GM12878 (cell line): ENCODE measurements at regions not wholly inside any gene's neighbourhood (a gene's known extent, or its start where the extent isn't known, plus 50 kb on each side); places are given as distances from the start of the nearest gene placed in this dataset.

ENCODE experiments used
- ATAC-seq: fragments of 200-7000 bp; cut with Tn5 transposase; 3 replicates; pipeline ENCODE4 v1.9.1; 2020; ENCODE audit warnings: mild to moderate bottlenecking, moderate library complexity
- BruUV-seq: library from RNA; stranded (reverse); fragments of 400-500 nt; replicated peaks from 2 replicates; lab custom pipeline; 2021; lab: Mats Ljungman, UMichigan
- CTCF ChIA-PET: fragments of 300-600 bp; sonication (Branson Sonifier 250); formaldehyde crosslinking; extraction: SDS; loops from one replicate; lab custom pipeline; 2021; ENCODE audit warnings: inconsistent platforms; lab: Yijun Ruan, JAX
- POLR2A ChIA-PET: fragments of 350-600 bp; formaldehyde crosslinking; extraction: SDS; loops from one replicate; lab custom pipeline; 2021; ENCODE audit warnings: inconsistent platforms; lab: Charles Lee
- RAD21 ChIA-PET: fragments of 300-600 bp; sonication (Branson Sonifier 250); formaldehyde crosslinking; loops from one replicate; lab custom pipeline; 2023; ENCODE audit warnings: antibody characterized with exemption; ENCODE audit not compliant: unreplicated experiment; lab: Charles Lee
- SMC1A ChIA-PET: fragments of 300-600 bp; sonication (Branson Sonifier 250); formaldehyde crosslinking; loops from one replicate; lab custom pipeline; 2023; ENCODE audit not compliant: unreplicated experiment, uncharacterized antibody; lab: Charles Lee
- DNase-seq: peaks from one replicate; pipeline ENCODE4 v3.0.0-alpha.2; 2011; ENCODE audit warnings: low read depth, low spot score
- FAIRE-seq: peaks from 3 replicates; lab custom pipeline; 2011; peaks lifted over from hg19 to GRCh38; lab: Jason Lieb, UNC
- H2AFZ ChIP-seq: 2 replicates; pipeline ENCODE4 v1.6.0; 2011; ENCODE audit warnings: low read depth, low read length, control low read depth; ENCODE audit not compliant: control insufficient read depth
- H3K27ac ChIP-seq: 2 replicates; pipeline ENCODE4 v1.5.1; 2011; ENCODE audit warnings: control low read depth; ENCODE audit not compliant: control insufficient read depth, insufficient read depth
- H3K27me3 ChIP-seq, 2 experiments: replicated peaks in 1 of 2; 2 replicates each; pipeline versions ENCODE4 v1.6.0 to v1.6.1; 2011; ENCODE audit warnings: low read length in 1 of 2; ENCODE audit not compliant: control insufficient read depth in 2 of 2, insufficient read depth in 2 of 2
- H3K36me3 ChIP-seq, 2 experiments: 2 replicates each; pipeline ENCODE4 v1.5.1; 2011; ENCODE audit warnings: low read length in 1 of 2; ENCODE audit not compliant: control insufficient read depth in 2 of 2, insufficient read depth in 2 of 2
- H3K4me1 ChIP-seq: 2 replicates; pipeline ENCODE4 v1.6.1; 2011; ENCODE audit warnings: mild to moderate bottlenecking, low read length, moderate library complexity, mixed read lengths; ENCODE audit not compliant: control insufficient read depth, insufficient read depth
- H3K4me2 ChIP-seq: 2 replicates; pipeline ENCODE4 v1.6.0; 2011; ENCODE audit warnings: control low read depth; ENCODE audit not compliant: control insufficient read depth, insufficient read depth
- H3K4me3 ChIP-seq: fragments of 200-600 bp; sonication (generic); 2 replicates; pipeline ENCODE4 v1.5.1; 2016
- H3K79me2 ChIP-seq: 2 replicates; pipeline ENCODE4 v1.6.0; 2011; ENCODE audit warnings: low read length; ENCODE audit not compliant: control insufficient read depth, insufficient read depth
- H3K9ac ChIP-seq: 2 replicates; pipeline ENCODE4 v1.8.0; 2011; ENCODE audit warnings: low read length, control low read depth, mixed read lengths; ENCODE audit not compliant: control insufficient read depth, insufficient read depth
- H3K9me3 ChIP-seq: replicated peaks from 3 replicates; pipeline ENCODE4 v1.5.1; 2011; ENCODE audit warnings: mild to moderate bottlenecking, low read length; ENCODE audit not compliant: control insufficient read depth, insufficient read depth
- H4K20me1 ChIP-seq: 2 replicates; pipeline ENCODE4 v1.6.0; 2011; ENCODE audit not compliant: control insufficient read depth, insufficient read depth
- ATF2 ChIP-seq: IDR thresholded peaks from 2 replicates; pipeline ENCODE4 v1.6.1; 2012; ENCODE audit warnings: low read length, inconsistent platforms
- BCL11A ChIP-seq: IDR thresholded peaks from 2 replicates; pipeline ENCODE4 v1.6.1; 2011; ENCODE audit warnings: low read depth, low read length
- CEBPB ChIP-seq, 2 experiments: fragments of 150-350 bp in 1 of 2; IDR thresholded peaks; 2 replicates each; pipeline ENCODE4 v1.6.1; 2012 to 2014; ENCODE audit warnings: low read depth in 2 of 2, low read length in 2 of 2, borderline replicate concordance in 1 of 2, inconsistent platforms in 1 of 2
- JUND ChIP-seq: IDR thresholded peaks from 2 replicates; pipeline ENCODE4 v1.6.1; 2012; ENCODE audit warnings: low read depth, mild to moderate bottlenecking, low read length, improper control_type of control experiment, moderate library complexity
- KDM1A ChIP-seq: fragments of 200-600 bp; sonication (generic); IDR thresholded peaks from 2 replicates; pipeline ENCODE4 v1.6.1; 2016; ENCODE audit warnings: borderline replicate concordance
- POLR2A ChIP-seq: IDR thresholded peaks from 2 replicates; pipeline ENCODE4 v1.6.1; 2011; ENCODE audit warnings: low read depth, mild to moderate bottlenecking, low read length
- PRDM15 ChIP-seq: fragments of 450-650 bp; formaldehyde crosslinking; IDR thresholded peaks from 2 replicates; pipeline ENCODE4 v1.4.0; 2020; ENCODE audit warnings: mild to moderate bottlenecking, moderate library complexity
- SUZ12 ChIP-seq: fragments of 200-600 bp; sonication (generic); IDR thresholded peaks from one replicate; pipeline ENCODE4 v1.6.1; 2018; ENCODE audit warnings: antibody characterized with exemption, mild to moderate bottlenecking; ENCODE audit not compliant: unreplicated experiment
- ZNF592 ChIP-seq: fragments of 450-650 bp; IDR thresholded peaks from 2 replicates; pipeline ENCODE4 v1.6.1; 2017; ENCODE audit warnings: mild to moderate bottlenecking, moderate library complexity
- WGBS: methylation state at CpG from one replicate; pipeline ENCODE4 v1.1.6; 2016; ENCODE audit warnings: low lambda C conversion rate; ENCODE audit not compliant: insufficient replicate concordance, insufficient coverage; ENCODE audit errors: missing lambda C conversion rate; 5-methylcytosine and 5-hydroxymethylcytosine counted together
- in situ Hi-C: fragments of 300-500 bp; cut with MboI; formaldehyde crosslinking; loops from 9 replicates; pipeline ENCODE4 v1.14.3; 2018; ENCODE audit warnings: mixed read lengths
- intact Hi-C: fragments of 100-400 bp; cut with micrococcal nuclease; formaldehyde crosslinking; loops from one replicate; pipeline ENCODE4 v1.14.2; 2022; ENCODE audit not compliant: unreplicated experiment

- TF ChIP-seq SUZ12 (no peak), ATF2 (no peak), BCL11A (no peak)
Measured at GRCh38 chr17:53736516-53737240, 86.0 kb upstream of the KIF2B start (continued).

- no TSS peak for BruUV-seq
- no peaks in the 10 kb centered on the region for H4K20me1 ChIP-seq
- H2AFZ ChIP-seq = no peak overlapping the region
- no peaks in the 10 kb centered on the region for H3K27me3 ChIP-seq
- H3K4me2 ChIP-seq = no peak overlapping the region
- ChIA-PET POLR2A (no interaction called here), CTCF (no interaction called here), SMC1A (no interaction called here), RAD21 (no interaction called here)
- H3K9me3 ChIP-seq = no peaks in the 10 kb centered on the region; the same call in 1 of the 3 replicates
- 0% methylated on average over 1 of the region's 1 CpG for WGBS
- FAIRE-seq (no peak), DNase-seq (no peak), ATAC-seq (no peak)
- H3K4me1 ChIP-seq = no peaks in the 10 kb centered on the region
- intact Hi-C loops = no loop called here
- no peaks in the 10 kb centered on the region for H3K79me2 ChIP-seq
- no peak overlapping the region for H3K4me3 ChIP-seq
- no peak overlapping the region for H3K27ac ChIP-seq
- no peaks in the 10 kb centered on the region for H3K36me3 ChIP-seq
- H3K9ac ChIP-seq = no peak overlapping the region
- in situ Hi-C loops = no loop called here
- TF ChIP-seq CEBPB (IDR thresholded peaks at IDR 0.05; ENCODE audit: borderline replicate concordance in 1 of 2, low read depth in 2 of 2, low read length in 2 of 2) (no peak), PRDM15 (CRISPR knock-in tag) (no peak), KDM1A (no peak), JUND (no peak), ZNF592 (no peak), POLR2A (no peak)
Measured at GRCh38 chr17:53724726-53725125, 98.0 kb upstream of the KIF2B start.
